ENCODE measurements at regions not wholly inside any gene's neighbourhood (a gene's known extent, or its start where the extent isn't known, plus 50 kb on each side); places are given as distances from the start of the nearest gene placed in this dataset.
"Not testable (repeated sequence)": the region's sequence is repeated elsewhere in the genome, so short reads cannot be mapped to it uniquely, and the experiment has no call there.

DNA sequence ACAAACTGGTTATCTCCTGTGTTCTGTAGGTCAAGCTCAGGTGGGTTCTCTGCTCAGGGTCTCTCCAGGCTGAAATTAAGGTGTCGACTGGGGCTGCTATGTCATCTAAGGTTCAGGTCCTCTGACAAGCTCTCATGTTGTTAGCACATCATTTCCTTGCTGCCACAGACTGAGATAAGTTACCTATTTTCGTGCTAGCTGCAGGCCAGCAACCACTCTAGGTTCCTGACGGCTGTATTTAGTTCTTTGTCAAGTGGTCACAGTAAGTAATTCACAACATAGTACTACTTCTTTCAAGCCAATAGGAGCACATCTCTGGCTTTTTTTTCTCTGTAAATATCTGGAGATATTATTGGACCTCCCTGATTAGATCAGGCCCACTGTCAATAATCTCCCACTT is 169.3 kb upstream of the CAND1 start:
- TF ChIP-seq, protein P1, sequence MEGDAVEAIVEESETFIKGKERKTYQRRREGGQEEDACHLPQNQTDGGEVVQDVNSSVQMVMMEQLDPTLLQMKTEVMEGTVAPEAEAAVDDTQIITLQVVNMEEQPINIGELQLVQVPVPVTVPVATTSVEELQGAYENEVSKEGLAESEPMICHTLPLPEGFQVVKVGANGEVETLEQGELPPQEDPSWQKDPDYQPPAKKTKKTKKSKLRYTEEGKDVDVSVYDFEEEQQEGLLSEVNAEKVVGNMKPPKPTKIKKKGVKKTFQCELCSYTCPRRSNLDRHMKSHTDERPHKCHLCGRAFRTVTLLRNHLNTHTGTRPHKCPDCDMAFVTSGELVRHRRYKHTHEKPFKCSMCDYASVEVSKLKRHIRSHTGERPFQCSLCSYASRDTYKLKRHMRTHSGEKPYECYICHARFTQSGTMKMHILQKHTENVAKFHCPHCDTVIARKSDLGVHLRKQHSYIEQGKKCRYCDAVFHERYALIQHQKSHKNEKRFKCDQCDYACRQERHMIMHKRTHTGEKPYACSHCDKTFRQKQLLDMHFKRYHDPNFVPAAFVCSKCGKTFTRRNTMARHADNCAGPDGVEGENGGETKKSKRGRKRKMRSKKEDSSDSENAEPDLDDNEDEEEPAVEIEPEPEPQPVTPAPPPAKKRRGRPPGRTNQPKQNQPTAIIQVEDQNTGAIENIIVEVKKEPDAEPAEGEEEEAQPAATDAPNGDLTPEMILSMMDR (IDR thresholded peaks at IDR 0.05; ENCODE audit: insufficient read depth, low read length, poor library complexity, severe bottlenecking), result no peak
- Histone ChIP-seq H3K4me3 (replicated peaks; ENCODE audit: low read depth, low read length) (no peak overlapping the region), H3K36me3 (ENCODE audit: control insufficient read depth, insufficient read depth, low read length) (no peaks in the 10 kb centered on the region), H3K27me3 (replicated peaks; ENCODE audit: control insufficient read depth, insufficient read depth, low read length) (no peaks in the 10 kb centered on the region)
- no peak for DNase-seq (ENCODE audit: extremely low read depth, insufficient read length)

DNA sequence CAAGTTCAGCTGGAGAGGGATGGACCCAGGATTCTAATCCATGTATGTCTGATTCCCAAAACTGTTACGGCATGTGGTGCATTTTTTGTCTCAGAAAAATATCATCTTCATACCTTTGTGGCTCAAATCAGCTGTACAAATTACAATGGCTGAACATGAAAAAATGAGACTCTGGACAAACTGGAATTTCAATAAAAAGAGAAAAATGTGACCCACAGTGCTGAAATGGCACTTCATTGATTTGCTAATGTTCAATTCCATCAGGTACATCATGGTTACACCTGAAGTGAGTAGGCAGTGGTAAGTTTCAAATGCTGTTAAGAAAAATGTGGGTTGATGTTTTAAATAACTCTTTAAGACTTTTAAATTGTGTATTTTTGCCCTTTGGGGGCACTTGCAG is 165.6 kb upstream of the CAND1 start:
- no peaks in the 10 kb centered on the region for H3K36me3 ChIP-seq (ENCODE audit: control insufficient read depth, insufficient read depth, low read length)
- no peak overlapping the region for H3K4me3 ChIP-seq (replicated peaks; ENCODE audit: low read depth, low read length)
- H3K27me3 ChIP-seq (replicated peaks; ENCODE audit: control insufficient read depth, insufficient read depth, low read length), result no peaks in the 10 kb centered on the region
- DNase-seq (ENCODE audit: extremely low read depth, insufficient read length), result no peak
- TF ChIP-seq, protein P1 (IDR thresholded peaks at IDR 0.05; ENCODE audit: insufficient read depth, low read length, poor library complexity, severe bottlenecking), result no peak

DNA sequence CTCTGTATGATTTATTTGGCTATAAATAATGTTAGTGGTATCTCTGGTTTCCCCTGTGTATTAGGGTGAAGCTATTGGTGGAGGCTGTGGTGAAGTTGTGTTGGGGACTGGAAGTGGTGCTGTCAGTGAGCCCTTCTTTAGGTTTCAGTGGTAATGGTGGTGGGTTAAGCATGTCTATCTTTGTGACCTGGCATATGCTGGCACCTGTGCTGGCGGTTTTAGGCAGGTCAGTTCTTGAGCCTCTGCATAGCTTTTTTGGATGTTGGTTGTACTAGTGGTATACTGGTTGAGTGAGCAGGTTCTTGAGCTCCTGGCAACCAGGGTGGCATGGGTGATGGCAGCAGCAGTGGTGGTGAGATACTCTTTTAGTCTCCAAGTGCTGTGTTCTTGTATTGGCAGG is 161.9 kb upstream of the CAND1 start:
- no peaks in the 10 kb centered on the region for H3K27me3 ChIP-seq (replicated peaks; ENCODE audit: control insufficient read depth, insufficient read depth, low read length)
- no peaks in the 10 kb centered on the region for H3K36me3 ChIP-seq (ENCODE audit: control insufficient read depth, insufficient read depth, low read length)
- TF ChIP-seq, protein P1 (IDR thresholded peaks at IDR 0.05; ENCODE audit: insufficient read depth, low read length, poor library complexity, severe bottlenecking), result no peak
- no peak overlapping the region for H3K4me3 ChIP-seq (replicated peaks; ENCODE audit: low read depth, low read length)
- DNase-seq (ENCODE audit: extremely low read depth, insufficient read length), result no peak

DNA sequence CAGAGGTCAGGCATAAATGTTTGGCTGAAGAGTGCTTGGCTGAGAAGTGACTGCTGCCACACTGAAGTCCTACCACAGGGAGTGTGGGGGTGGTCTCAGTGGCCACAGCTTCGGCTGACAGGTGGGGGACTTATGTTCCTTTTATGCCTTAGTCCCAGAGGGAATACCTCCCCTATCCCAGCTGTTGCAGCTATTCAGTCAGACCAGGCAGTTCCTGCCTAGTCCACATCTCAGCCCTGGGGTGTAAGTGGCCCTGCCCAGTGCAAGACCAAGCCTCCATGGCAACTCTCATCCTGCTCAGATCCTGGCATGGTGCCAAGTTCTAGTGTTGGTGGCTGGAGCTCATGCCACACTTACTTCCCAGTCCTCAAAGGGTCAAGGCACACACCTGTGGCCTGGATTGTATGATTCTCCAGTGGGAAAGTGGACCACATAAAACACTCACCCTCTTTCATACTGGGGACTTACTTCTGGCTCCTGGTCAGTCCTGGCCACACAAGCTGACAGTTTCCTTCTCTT is 161.3 kb upstream of the CAND1 start:
- H3K4me3 ChIP-seq (replicated peaks; ENCODE audit: low read depth, low read length), result no peak overlapping the region
- no peaks in the 10 kb centered on the region for H3K27me3 ChIP-seq (replicated peaks; ENCODE audit: control insufficient read depth, insufficient read depth, low read length)
- no peaks in the 10 kb centered on the region for H3K36me3 ChIP-seq (ENCODE audit: control insufficient read depth, insufficient read depth, low read length)
- TF ChIP-seq, protein P1 (IDR thresholded peaks at IDR 0.05; ENCODE audit: insufficient read depth, low read length, poor library complexity, severe bottlenecking), result no peak
- DNase-seq (ENCODE audit: extremely low read depth, insufficient read length), result no peak

DNA sequence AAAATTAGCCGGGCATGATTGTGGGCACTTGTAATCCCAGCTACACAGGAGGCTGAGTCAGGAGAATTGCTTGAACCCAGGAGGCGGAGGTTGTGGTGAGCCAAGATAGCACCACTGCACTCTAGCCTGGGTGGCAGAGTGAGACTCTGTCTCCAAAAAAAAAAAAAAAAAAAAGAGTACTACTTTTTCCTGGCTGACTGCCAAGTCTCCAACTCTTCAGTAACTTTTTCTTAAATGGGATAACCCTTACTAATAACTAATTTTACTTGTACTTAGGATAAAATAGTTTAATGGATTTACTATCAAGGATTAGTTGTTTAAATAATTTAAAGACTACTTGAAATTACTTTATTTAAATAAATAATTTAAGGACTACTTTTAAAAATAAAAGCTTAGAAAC is 158.8 kb upstream of the CAND1 start:
- not testable (repeated sequence) for H3K27me3 ChIP-seq (replicated peaks; ENCODE audit: control insufficient read depth, insufficient read depth, low read length); DNase-seq (ENCODE audit: extremely low read depth, insufficient read length); H3K36me3 ChIP-seq (ENCODE audit: control insufficient read depth, insufficient read depth, low read length); H3K4me3 ChIP-seq (replicated peaks; ENCODE audit: low read depth, low read length)

DNA sequence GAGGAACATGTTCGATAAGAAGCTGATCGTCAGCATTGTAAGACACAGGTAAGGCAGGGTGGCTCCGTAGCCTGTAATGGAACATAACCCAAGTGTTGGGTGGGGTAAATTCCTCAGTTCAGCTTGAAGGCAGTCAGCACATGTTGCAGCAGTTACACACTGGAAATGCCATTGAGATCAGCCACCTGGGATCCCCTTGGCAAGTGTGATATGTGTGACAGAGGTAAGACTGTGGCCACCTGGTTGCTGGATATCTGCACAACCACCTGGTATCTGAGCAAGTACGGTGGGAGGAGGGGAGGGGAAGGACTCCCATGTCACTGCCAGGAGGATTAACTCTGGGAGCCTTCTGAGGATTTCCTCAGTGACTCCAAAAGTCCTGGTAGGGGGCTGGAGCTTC is 158.0 kb upstream of the CAND1 start:
- Histone ChIP-seq H3K4me3 (replicated peaks; ENCODE audit: low read depth, low read length) (no peak overlapping the region), H3K36me3 (ENCODE audit: control insufficient read depth, insufficient read depth, low read length) (no peaks in the 10 kb centered on the region), H3K27me3 (replicated peaks; ENCODE audit: control insufficient read depth, insufficient read depth, low read length) (no peaks in the 10 kb centered on the region)
- no peak for DNase-seq (ENCODE audit: extremely low read depth, insufficient read length)
- TF ChIP-seq, protein P1 (IDR thresholded peaks at IDR 0.05; ENCODE audit: insufficient read depth, low read length, poor library complexity, severe bottlenecking), result no peak
